Neural cell (in vitro differentiated cells): ENCODE measurements at regions not wholly inside any gene's neighbourhood (a gene's known extent, or its start where the extent isn't known, plus 50 kb on each side); places are given as distances from the start of the nearest gene placed in this dataset.

Experiments
- H2AFZ ChIP-seq: fragments of 200-600, 300-800 bp; sonication (generic), shearing (Covaris generic); 2 replicates; pipeline ENCODE4 v1.6.0; 2014; ENCODE audit warnings: low read depth, mild to moderate bottlenecking, antibody characterized with exemption, low read length, moderate library complexity
- H3F3A ChIP-seq: fragments of 200-600 bp; shearing (Covaris generic); 2 replicates; pipeline ENCODE4 v1.6.1; 2016; ENCODE audit warnings: mild to moderate bottlenecking, moderate library complexity, mixed read lengths, antibody characterized with exemption, low read length; ENCODE audit not compliant: insufficient read depth, poor library complexity, severe bottlenecking
- H3K27ac ChIP-seq: fragments of 200-600, 300-800 bp; sonication (generic), shearing (Covaris generic); 2 replicates; pipeline ENCODE4 v1.5.1; 2014; ENCODE audit warnings: mild to moderate bottlenecking, low read length, moderate library complexity
- H3K27me3 ChIP-seq: fragments of 300-800, 200-600 bp; sonication (generic), shearing (Covaris generic); 2 replicates; pipeline ENCODE4 v1.6.0; 2014; ENCODE audit warnings: mild to moderate bottlenecking, low read depth, low read length, moderate library complexity; ENCODE audit not compliant: insufficient read depth
- H3K36me3 ChIP-seq: fragments of 300-800, 200-600 bp; sonication (generic), shearing (Covaris generic); 2 replicates; pipeline ENCODE4 v1.5.1; 2014; ENCODE audit warnings: mild to moderate bottlenecking, antibody characterized with exemption, low read length, moderate library complexity; ENCODE audit not compliant: insufficient read depth
- H3K4me2 ChIP-seq: fragments of 300-800, 200-600 bp; sonication (generic), shearing (Covaris generic); 2 replicates; pipeline ENCODE4 v1.6.0; 2014; ENCODE audit warnings: mild to moderate bottlenecking, low read length
- H3K4me3 ChIP-seq: fragments of 300-800, 200-600 bp; sonication (generic), shearing (Covaris generic); 2 replicates; pipeline ENCODE4 v1.5.1; 2014; ENCODE audit warnings: mild to moderate bottlenecking, low read length, moderate library complexity
- H3K79me2 ChIP-seq: fragments of 200-600 bp; shearing (Covaris generic); replicated peaks from 2 replicates; pipeline ENCODE4 v1.6.0; 2014; ENCODE audit warnings: mild to moderate bottlenecking, low read length, moderate library complexity; ENCODE audit not compliant: insufficient read depth
- H3K9ac ChIP-seq: fragments of 300-800, 200-600 bp; sonication (generic), shearing (Covaris generic); 2 replicates; pipeline ENCODE4 v1.6.1; 2016; ENCODE audit warnings: mild to moderate bottlenecking, low read length, mixed read lengths
- H3K9me2 ChIP-seq: fragments of 200-600 bp; shearing (Covaris generic); 2 replicates; pipeline ENCODE4 v1.6.1; 2016; ENCODE audit warnings: mild to moderate bottlenecking, low read length, mixed read lengths; ENCODE audit not compliant: insufficient read depth
- H3K9me3 ChIP-seq: fragments of 200-600, 300-800 bp; sonication (generic), shearing (Covaris generic); 2 replicates; pipeline ENCODE4 v1.6.1; 2016; ENCODE audit warnings: mild to moderate bottlenecking, mixed run types, low read length, moderate library complexity, mixed read lengths
- H4K20me1 ChIP-seq: fragments of 200-600 bp; shearing (Covaris generic); 2 replicates; pipeline ENCODE4 v1.6.1; 2016; ENCODE audit warnings: mild to moderate bottlenecking, mixed run types; ENCODE audit not compliant: insufficient read depth
- EP300 ChIP-seq: fragments of 450-650 bp; conservative IDR thresholded peaks from 2 replicates; pipeline ENCODE4 v1.6.1; 2014; ENCODE audit warnings: antibody characterized with exemption, mild to moderate bottlenecking, moderate library complexity; ENCODE audit not compliant: poor library complexity, severe bottlenecking
- EZH2 ChIP-seq: fragments of 200-600, 300-800 bp; shearing (Covaris generic), sonication (generic); IDR thresholded peaks from 2 replicates; pipeline ENCODE4 v1.6.1; 2014; ENCODE audit warnings: antibody characterized with exemption, low read length, borderline replicate concordance, mild to moderate bottlenecking; ENCODE audit not compliant: insufficient read depth, poor library complexity, severe bottlenecking
- MXI1 ChIP-seq: fragments of 450-650 bp; conservative IDR thresholded peaks from 2 replicates; pipeline ENCODE4 v1.6.1; 2014; ENCODE audit warnings: antibody characterized with exemption, mild to moderate bottlenecking; ENCODE audit not compliant: poor library complexity, severe bottlenecking
- POLR2AphosphoS5 ChIP-seq: IDR thresholded peaks from 2 replicates; pipeline ENCODE4 v1.6.1; 2012
- RAD21 ChIP-seq: fragments of 450-650 bp; conservative IDR thresholded peaks from 2 replicates; pipeline ENCODE4 v1.6.1; 2014; ENCODE audit warnings: antibody characterized with exemption, mild to moderate bottlenecking, moderate library complexity
- SMC3 ChIP-seq: fragments of 450-650 bp; conservative IDR thresholded peaks from 2 replicates; pipeline ENCODE4 v1.6.1; 2014; ENCODE audit warnings: antibody characterized with exemption, mild to moderate bottlenecking, moderate library complexity; ENCODE audit not compliant: poor library complexity
- TAF1 ChIP-seq: IDR thresholded peaks from 2 replicates; pipeline ENCODE4 v1.6.1; 2012; ENCODE audit warnings: low read depth
- TF ChIP-seq, protein P1 (sequence below): IDR thresholded peaks from 2 replicates; pipeline ENCODE4 v1.6.1; 2012; ENCODE audit warnings: borderline replicate concordance
- TF ChIP-seq, protein P2 (sequence below): fragments of 450-650 bp; IDR thresholded peaks from 2 replicates; pipeline ENCODE4 v1.5.1; 2014; ENCODE audit warnings: antibody characterized with exemption, mild to moderate bottlenecking, moderate library complexity; ENCODE audit not compliant: poor library complexity, severe bottlenecking

DNA sequence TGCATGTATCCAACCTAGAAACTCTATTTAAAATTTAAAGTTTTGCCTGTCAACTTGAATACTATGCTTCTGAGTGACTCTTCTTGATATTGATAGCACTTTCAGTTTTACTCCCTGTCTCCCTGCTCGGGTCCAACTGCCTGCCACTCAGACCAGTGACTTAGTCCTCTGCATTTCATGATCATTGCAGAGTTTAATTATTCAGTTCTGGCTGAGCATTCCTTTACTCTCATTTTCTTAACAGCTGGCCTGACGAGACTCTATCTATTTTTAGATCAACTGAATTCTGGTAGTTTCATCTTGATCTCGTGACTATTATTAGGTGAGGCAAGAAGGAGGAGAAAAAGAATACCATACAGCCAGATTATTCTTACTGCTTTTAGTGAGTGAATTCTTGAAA is 617.4 kb downstream of the SI start:
- H3K36me3 ChIP-seq: no peaks in the 10 kb centered on the region
- H3K27me3 ChIP-seq: no peaks in the 10 kb centered on the region
- H3K4me2 ChIP-seq: no peak overlapping the region
- no peak overlapping the region for H3K9ac ChIP-seq
- no peak overlapping the region for H3K4me3 ChIP-seq
- no peaks in the 10 kb centered on the region for H4K20me1 ChIP-seq
- TF ChIP-seq SMC3 (no peak), POLR2AphosphoS5 (no peak), TAF1 (no peak), RAD21 (no peak), EP300 (no peak), EZH2 (no peak), MXI1 (no peak)
- TF ChIP-seq, protein P1, sequence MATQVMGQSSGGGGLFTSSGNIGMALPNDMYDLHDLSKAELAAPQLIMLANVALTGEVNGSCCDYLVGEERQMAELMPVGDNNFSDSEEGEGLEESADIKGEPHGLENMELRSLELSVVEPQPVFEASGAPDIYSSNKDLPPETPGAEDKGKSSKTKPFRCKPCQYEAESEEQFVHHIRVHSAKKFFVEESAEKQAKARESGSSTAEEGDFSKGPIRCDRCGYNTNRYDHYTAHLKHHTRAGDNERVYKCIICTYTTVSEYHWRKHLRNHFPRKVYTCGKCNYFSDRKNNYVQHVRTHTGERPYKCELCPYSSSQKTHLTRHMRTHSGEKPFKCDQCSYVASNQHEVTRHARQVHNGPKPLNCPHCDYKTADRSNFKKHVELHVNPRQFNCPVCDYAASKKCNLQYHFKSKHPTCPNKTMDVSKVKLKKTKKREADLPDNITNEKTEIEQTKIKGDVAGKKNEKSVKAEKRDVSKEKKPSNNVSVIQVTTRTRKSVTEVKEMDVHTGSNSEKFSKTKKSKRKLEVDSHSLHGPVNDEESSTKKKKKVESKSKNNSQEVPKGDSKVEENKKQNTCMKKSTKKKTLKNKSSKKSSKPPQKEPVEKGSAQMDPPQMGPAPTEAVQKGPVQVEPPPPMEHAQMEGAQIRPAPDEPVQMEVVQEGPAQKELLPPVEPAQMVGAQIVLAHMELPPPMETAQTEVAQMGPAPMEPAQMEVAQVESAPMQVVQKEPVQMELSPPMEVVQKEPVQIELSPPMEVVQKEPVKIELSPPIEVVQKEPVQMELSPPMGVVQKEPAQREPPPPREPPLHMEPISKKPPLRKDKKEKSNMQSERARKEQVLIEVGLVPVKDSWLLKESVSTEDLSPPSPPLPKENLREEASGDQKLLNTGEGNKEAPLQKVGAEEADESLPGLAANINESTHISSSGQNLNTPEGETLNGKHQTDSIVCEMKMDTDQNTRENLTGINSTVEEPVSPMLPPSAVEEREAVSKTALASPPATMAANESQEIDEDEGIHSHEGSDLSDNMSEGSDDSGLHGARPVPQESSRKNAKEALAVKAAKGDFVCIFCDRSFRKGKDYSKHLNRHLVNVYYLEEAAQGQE: no peak
- TF ChIP-seq, protein P2, sequence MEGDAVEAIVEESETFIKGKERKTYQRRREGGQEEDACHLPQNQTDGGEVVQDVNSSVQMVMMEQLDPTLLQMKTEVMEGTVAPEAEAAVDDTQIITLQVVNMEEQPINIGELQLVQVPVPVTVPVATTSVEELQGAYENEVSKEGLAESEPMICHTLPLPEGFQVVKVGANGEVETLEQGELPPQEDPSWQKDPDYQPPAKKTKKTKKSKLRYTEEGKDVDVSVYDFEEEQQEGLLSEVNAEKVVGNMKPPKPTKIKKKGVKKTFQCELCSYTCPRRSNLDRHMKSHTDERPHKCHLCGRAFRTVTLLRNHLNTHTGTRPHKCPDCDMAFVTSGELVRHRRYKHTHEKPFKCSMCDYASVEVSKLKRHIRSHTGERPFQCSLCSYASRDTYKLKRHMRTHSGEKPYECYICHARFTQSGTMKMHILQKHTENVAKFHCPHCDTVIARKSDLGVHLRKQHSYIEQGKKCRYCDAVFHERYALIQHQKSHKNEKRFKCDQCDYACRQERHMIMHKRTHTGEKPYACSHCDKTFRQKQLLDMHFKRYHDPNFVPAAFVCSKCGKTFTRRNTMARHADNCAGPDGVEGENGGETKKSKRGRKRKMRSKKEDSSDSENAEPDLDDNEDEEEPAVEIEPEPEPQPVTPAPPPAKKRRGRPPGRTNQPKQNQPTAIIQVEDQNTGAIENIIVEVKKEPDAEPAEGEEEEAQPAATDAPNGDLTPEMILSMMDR: no peak
- H3K9me3 ChIP-seq: no peaks in the 10 kb centered on the region
- no peaks in the 10 kb centered on the region for H3F3A ChIP-seq
- no peaks in the 10 kb centered on the region for H3K79me2 ChIP-seq
- H3K9me2 ChIP-seq: no peaks in the 10 kb centered on the region
- no peak overlapping the region for H3K27ac ChIP-seq
- H2AFZ ChIP-seq: no peak overlapping the region

DNA sequence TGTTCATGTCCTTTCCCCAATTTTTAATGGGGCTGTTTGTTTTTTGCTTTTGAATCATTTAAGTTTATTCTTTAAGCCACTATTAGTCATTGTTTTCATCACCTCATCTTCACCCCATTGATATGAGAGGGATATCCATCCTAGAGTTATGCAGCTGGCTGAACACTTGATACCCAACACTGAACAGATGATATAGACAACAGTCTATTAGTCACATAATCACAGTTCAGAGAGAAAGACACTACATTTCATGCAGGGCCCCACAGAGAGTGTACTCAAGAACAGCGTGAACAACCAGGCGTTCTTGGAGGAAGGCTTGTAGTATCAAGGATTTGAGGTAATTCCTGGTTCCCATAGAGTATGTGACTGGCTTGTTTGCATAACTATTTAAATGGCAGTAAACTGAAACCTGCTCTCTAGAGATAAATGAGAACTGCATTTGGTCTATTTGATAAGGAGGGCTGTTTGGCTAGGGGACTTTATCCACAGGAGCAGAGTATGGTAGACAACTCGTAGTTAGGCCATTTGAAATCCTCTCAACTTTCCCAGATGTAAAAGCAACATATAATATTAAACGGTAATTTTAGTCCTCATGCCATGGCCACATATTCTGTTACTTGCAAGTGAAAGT is 618.7 kb downstream of the SI start:
- no peak overlapping the region for H3K4me3 ChIP-seq
- no peaks in the 10 kb centered on the region for H4K20me1 ChIP-seq
- H3F3A ChIP-seq: no peaks in the 10 kb centered on the region
- H3K4me2 ChIP-seq: no peak overlapping the region
- H3K27ac ChIP-seq: no peak overlapping the region
- H3K27me3 ChIP-seq: no peaks in the 10 kb centered on the region
- no peaks in the 10 kb centered on the region for H3K9me2 ChIP-seq
- no peak overlapping the region for H3K9ac ChIP-seq
- TF ChIP-seq, protein P2: no peak
- TF ChIP-seq RAD21 (no peak), POLR2AphosphoS5 (no peak), TAF1 (no peak), SMC3 (no peak), MXI1 (no peak), EZH2 (no peak), EP300 (no peak)
- TF ChIP-seq, protein P1: no peak
- no peak overlapping the region for H2AFZ ChIP-seq
- no peaks in the 10 kb centered on the region for H3K9me3 ChIP-seq
- H3K79me2 ChIP-seq: no peaks in the 10 kb centered on the region
- no peaks in the 10 kb centered on the region for H3K36me3 ChIP-seq
